Breast epithelium (tissue), 3 donors: ENCODE measurements at regions not wholly inside any gene's neighbourhood (a gene's known extent, or its start where the extent isn't known, plus 50 kb on each side); places are given as distances from the start of the nearest gene placed in this dataset.

ENCODE experiments used
- POLR2A ChIP-seq: fragments of 450-650 bp; IDR thresholded peaks from one replicate; pipeline ENCODE4 v1.6.1; 2016; ENCODE audit warnings: antibody characterized with exemption, mild to moderate bottlenecking, moderate library complexity
- POLR2AphosphoS5 ChIP-seq, 3 donors: sonication (generic); formaldehyde crosslinking; IDR thresholded peaks; one replicate each; pipeline ENCODE4 v1.6.1; 2017; ENCODE audit warnings: antibody characterized with exemption in 3 of 3
- TF ChIP-seq, protein P1 (sequence below), 3 donors: fragments of 450-650 bp; IDR thresholded peaks; one replicate each; pipeline ENCODE4 v1.5.1; 2016 to 2017; ENCODE audit warnings: antibody characterized with exemption in 3 of 3, mild to moderate bottlenecking in 3 of 3, moderate library complexity in 3 of 3

GRCh38 chr1:194103516-194104246 lies 917.3 kb upstream of the B3GALT2 start:
- TF ChIP-seq, protein P1, sequence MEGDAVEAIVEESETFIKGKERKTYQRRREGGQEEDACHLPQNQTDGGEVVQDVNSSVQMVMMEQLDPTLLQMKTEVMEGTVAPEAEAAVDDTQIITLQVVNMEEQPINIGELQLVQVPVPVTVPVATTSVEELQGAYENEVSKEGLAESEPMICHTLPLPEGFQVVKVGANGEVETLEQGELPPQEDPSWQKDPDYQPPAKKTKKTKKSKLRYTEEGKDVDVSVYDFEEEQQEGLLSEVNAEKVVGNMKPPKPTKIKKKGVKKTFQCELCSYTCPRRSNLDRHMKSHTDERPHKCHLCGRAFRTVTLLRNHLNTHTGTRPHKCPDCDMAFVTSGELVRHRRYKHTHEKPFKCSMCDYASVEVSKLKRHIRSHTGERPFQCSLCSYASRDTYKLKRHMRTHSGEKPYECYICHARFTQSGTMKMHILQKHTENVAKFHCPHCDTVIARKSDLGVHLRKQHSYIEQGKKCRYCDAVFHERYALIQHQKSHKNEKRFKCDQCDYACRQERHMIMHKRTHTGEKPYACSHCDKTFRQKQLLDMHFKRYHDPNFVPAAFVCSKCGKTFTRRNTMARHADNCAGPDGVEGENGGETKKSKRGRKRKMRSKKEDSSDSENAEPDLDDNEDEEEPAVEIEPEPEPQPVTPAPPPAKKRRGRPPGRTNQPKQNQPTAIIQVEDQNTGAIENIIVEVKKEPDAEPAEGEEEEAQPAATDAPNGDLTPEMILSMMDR (IDR thresholded peaks at IDR 0.05) = no peak
- TF ChIP-seq POLR2A = no peak
- no peak for TF ChIP-seq POLR2AphosphoS5 (IDR thresholded peaks at IDR 0.05)
